ENCODE measurements at regions not wholly inside any gene's neighbourhood (a gene's known extent, or its start where the extent isn't known, plus 50 kb on each side); places are given as distances from the start of the nearest gene placed in this dataset.

- TF ChIP-seq PKNOX1 (IDR thresholded peaks at IDR 0.05) = no peak
- no peak for TF ChIP-seq CHD4 (IDR thresholded peaks at IDR 0.05)
Measured at GRCh38 chr2:34102339-34102738, 503.2 kb upstream of the FAM98A start (continued).

DNA sequence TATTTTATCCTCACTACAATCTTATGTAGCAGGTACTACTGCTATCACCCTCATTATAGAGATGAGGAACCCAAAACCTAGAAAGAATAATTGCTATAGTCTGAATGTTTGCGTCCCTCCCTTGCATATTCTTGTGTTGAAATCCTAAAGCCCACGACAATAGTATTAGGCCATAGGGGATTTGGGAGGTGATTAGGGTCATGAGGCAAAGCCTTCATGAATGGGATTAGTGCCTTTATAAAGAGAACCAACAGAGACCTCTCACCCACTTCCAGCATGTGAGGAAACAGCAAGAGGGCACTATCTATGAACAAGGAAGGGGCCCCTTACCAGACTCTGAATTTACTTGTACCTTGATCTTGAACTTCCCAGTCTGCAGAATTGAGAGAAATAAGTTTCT, 500.3 kb upstream of the FAM98A start:
- no peak overlapping the region for H2AFZ ChIP-seq (ENCODE audit: control insufficient read depth, low read depth, low read length)
- no peak overlapping the region for H3K27ac ChIP-seq (ENCODE audit: control insufficient read depth, insufficient read depth)
- no peaks in the 10 kb centered on the region for H3K27me3 ChIP-seq (replicated peaks in 1 of 2; ENCODE audit: control insufficient read depth in 2 of 2, insufficient read depth in 2 of 2, low read length in 1 of 2)
- BruUV-seq (replicated peaks) = no TSS peak
- POLR2A ChIA-PET = no interaction called here
- no peak for FAIRE-seq
- H3K4me2 ChIP-seq (ENCODE audit: control insufficient read depth, insufficient read depth) = no peak overlapping the region
- RAD21 ChIA-PET (ENCODE audit: unreplicated experiment) = interaction anchor here (1.6 kb wide), 1 partner anchor 1312 kb away, joined by 5 read pairs; no protein-coding TSS in a partner anchor
- SMC1A ChIA-PET (ENCODE audit: uncharacterized antibody, unreplicated experiment) = no interaction called here
- TF ChIP-seq TBL1XR1 (IDR thresholded peaks at IDR 0.05; ENCODE audit: low read depth, low read length) = no peak
- no peak for TF ChIP-seq MYC (IDR thresholded peaks at IDR 0.05; ENCODE audit: insufficient read depth, insufficient read length, insufficient replicate concordance, low read length, severe bottlenecking)
- TF ChIP-seq ATF7 (IDR thresholded peaks at IDR 0.05; ENCODE audit: low read depth) = no peak
- TF ChIP-seq SIX5 (IDR thresholded peaks at IDR 0.05; ENCODE audit: low read depth, low read length, severe bottlenecking) = no peak
- TF ChIP-seq TCF3 (IDR thresholded peaks at IDR 0.05; ENCODE audit: borderline replicate concordance, insufficient read depth, low read depth, low read length) = no peak
- no peak for TF ChIP-seq NR2C1 (IDR thresholded peaks at IDR 0.05)
- TF ChIP-seq POU2F2 (IDR thresholded peaks at IDR 0.05; ENCODE audit: borderline replicate concordance, low read depth, low read length) = no peak
- TF ChIP-seq FOXK2 (IDR thresholded peaks at IDR 0.05) = no peak
- TF ChIP-seq, protein P1, sequence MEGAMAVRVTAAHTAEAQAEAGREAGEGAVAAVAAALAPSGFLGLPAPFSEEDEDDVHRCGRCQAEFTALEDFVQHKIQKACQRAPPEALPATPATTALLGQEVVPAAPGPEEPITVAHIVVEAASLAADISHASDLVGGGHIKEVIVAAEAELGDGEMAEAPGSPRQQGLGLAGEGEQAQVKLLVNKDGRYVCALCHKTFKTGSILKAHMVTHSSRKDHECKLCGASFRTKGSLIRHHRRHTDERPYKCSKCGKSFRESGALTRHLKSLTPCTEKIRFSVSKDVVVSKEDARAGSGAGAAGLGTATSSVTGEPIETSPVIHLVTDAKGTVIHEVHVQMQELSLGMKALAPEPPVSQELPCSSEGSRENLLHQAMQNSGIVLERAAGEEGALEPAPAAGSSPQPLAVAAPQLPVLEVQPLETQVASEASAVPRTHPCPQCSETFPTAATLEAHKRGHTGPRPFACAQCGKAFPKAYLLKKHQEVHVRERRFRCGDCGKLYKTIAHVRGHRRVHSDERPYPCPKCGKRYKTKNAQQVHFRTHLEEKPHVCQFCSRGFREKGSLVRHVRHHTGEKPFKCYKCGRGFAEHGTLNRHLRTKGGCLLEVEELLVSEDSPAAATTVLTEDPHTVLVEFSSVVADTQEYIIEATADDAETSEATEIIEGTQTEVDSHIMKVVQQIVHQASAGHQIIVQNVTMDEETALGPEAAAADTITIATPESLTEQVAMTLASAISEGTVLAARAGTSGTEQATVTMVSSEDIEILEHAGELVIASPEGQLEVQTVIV (IDR thresholded peaks at IDR 0.05; ENCODE audit: borderline replicate concordance, partially characterized antibody) = no peak
- TF ChIP-seq TCF7 (IDR thresholded peaks at IDR 0.05; ENCODE audit: borderline replicate concordance) = no peak
- no peak for TF ChIP-seq FOS (IDR thresholded peaks at IDR 0.05; ENCODE audit: borderline replicate concordance, extremely low read depth, insufficient read length)
- no peak for TF ChIP-seq POLR2AphosphoS2 (IDR thresholded peaks at IDR 0.05; ENCODE audit: low read depth, low read length)
- ATAC-seq = no peak
- H3K4me3 ChIP-seq = no peak overlapping the region
- H4K20me1 ChIP-seq (ENCODE audit: control insufficient read depth, insufficient read depth) = no peaks in the 10 kb centered on the region
- H3K9ac ChIP-seq (ENCODE audit: control insufficient read depth, insufficient read depth, low read length) = no peak overlapping the region
- in situ Hi-C loops (cut with MboI) (no loop called here), intact Hi-C loops (cut with micrococcal nuclease; ENCODE audit: unreplicated experiment) (loop anchor here (5.0 to 10.0 kb wide), 2 partner anchors 425 to 1018 kb away; no protein-coding TSS in a partner anchor)
- 30% methylated on average over 2 of the region's 2 CpGs for WGBS (ENCODE audit: insufficient coverage, insufficient replicate concordance, low lambda C conversion rate, missing lambda C conversion rate)
- H3K36me3 ChIP-seq (ENCODE audit: control insufficient read depth in 2 of 2, insufficient read depth in 2 of 2, low read length in 1 of 2) = no peaks in the 10 kb centered on the region
- H3K79me2 ChIP-seq (ENCODE audit: control insufficient read depth, insufficient read depth, low read length) = no peaks in the 10 kb centered on the region
- no peaks in the 10 kb centered on the region for H3K4me1 ChIP-seq (ENCODE audit: control insufficient read depth, insufficient read depth, low read length)
- CTCF ChIA-PET = interaction anchor here (1.6 kb wide), 1 partner anchor 638 kb away, joined by 7 read pairs; no protein-coding TSS in a partner anchor
- H3K9me3 ChIP-seq (replicated peaks; ENCODE audit: control insufficient read depth, insufficient read depth, low read length) = no peaks in the 10 kb centered on the region
- DNase-seq (ENCODE audit: low read depth, low spot score) = no peak

All from GM12878 (cell line).